SU-DHL-6 (cell line): ENCODE measurements at regions not wholly inside any gene's neighbourhood (a gene's known extent, or its start where the extent isn't known, plus 50 kb on each side); places are given as distances from the start of the nearest gene placed in this dataset.

Experiments
- CTCF ChIP-seq: fragments of 200-600 bp; sonication (generic); IDR thresholded peaks from one replicate; pipeline ENCODE4 v1.5.1; 2017; ENCODE audit warnings: antibody characterized with exemption, mild to moderate bottlenecking, low read length, moderate library complexity; ENCODE audit not compliant: insufficient read depth, poor library complexity, severe bottlenecking
- EZH2phosphoT487 ChIP-seq: fragments of 200-600 bp; sonication (generic), shearing (Covaris generic); conservative IDR thresholded peaks from 2 replicates; pipeline ENCODE4 v1.6.1; 2018; ENCODE audit warnings: mild to moderate bottlenecking, antibody characterized with exemption, low read length, moderate library complexity, mixed read lengths

GRCh38 chr13:80821466-80821865 is 480.5 kb upstream of the SPRY2 start:
- no peak for TF ChIP-seq CTCF
- no peak for TF ChIP-seq EZH2phosphoT487
